HEK293T (cell line): ENCODE measurements at regions not wholly inside any gene's neighbourhood (a gene's known extent, or its start where the extent isn't known, plus 50 kb on each side); places are given as distances from the start of the nearest gene placed in this dataset.

Experiments used
- BHLHE40 ChIP-seq: fragments of 450-650 bp; IDR thresholded peaks from 2 replicates; pipeline ENCODE4 v1.6.1; 2016; ENCODE audit warnings: mild to moderate bottlenecking, moderate library complexity, borderline replicate concordance
- ELF4 ChIP-seq: fragments of 450-650 bp; IDR thresholded peaks from 2 replicates; pipeline ENCODE4 v1.6.1; 2017; ENCODE audit warnings: antibody characterized with exemption
- FOXK2 ChIP-seq: fragments of 450-650 bp; IDR thresholded peaks from 2 replicates; pipeline ENCODE4 v1.6.1; 2016; ENCODE audit warnings: mild to moderate bottlenecking
- FOXM1 ChIP-seq: fragments of 450-650 bp; IDR thresholded peaks from 2 replicates; pipeline ENCODE4 v1.6.1; 2017; ENCODE audit warnings: mild to moderate bottlenecking, borderline replicate concordance
- HDGF ChIP-seq: fragments of 450-650 bp; IDR thresholded peaks from 2 replicates; pipeline ENCODE4 v1.6.1; 2017; ENCODE audit warnings: antibody characterized with exemption, borderline replicate concordance
- SUZ12 ChIP-seq: fragments of 450-650 bp; IDR thresholded peaks from 2 replicates; pipeline ENCODE4 v1.6.1; 2016; ENCODE audit warnings: mild to moderate bottlenecking

DNA sequence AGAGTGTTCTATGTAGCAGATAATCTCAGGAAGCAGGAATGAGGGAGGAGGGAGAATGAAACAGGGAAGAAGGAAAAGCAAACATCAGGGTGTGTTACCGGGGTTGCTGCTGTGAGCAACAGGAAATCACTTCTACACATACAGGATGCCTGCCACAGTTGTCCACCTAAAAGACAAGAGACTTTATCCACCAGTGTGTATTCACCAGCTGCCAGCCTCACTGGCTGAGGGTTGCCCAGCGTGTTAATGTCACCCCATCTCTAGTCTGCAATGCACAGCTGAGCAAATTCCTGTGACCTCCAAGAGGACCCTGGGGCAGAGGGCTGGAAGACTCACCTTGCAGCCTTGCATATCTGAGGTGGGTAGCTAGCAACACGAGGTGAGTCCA lies 183.7 kb downstream of the GPAM start:
- TF ChIP-seq ELF4: no peak
- no peak for TF ChIP-seq HDGF
- TF ChIP-seq SUZ12: no peak
- TF ChIP-seq FOXM1: no peak
- no peak for TF ChIP-seq BHLHE40
- TF ChIP-seq FOXK2: no peak
